SH-SY5Y (cell line): ENCODE measurements at regions not wholly inside any gene's neighbourhood (a gene's known extent, or its start where the extent isn't known, plus 50 kb on each side); places are given as distances from the start of the nearest gene placed in this dataset.

Source experiments
- GATA2 ChIP-seq: IDR thresholded peaks from 2 replicates; pipeline ENCODE4 v1.6.1; 2011; ENCODE audit warnings: mild to moderate bottlenecking, low read depth, low read length
- GATA3 ChIP-seq: IDR thresholded peaks from 2 replicates; pipeline ENCODE4 v1.6.1; 2011; ENCODE audit warnings: low read depth, mild to moderate bottlenecking, low read length, moderate library complexity

DNA sequence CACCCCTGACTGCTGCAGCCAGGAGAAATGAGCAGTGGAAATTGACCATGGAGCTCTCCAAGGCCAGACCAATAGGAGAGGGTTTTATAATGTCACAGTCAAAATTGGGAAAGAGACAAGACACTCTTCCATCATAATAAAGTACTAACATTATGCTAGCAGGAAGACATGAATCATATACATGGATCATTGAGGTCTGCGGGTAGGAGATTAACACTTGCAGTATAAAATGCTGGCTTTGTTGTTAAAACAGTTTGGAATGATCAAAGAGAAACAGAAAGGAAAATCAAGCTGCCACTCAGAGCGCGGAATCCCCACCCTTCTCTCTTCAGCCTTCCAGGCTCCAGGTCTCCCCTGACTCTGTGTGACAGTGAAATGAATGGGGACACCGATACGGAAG is 53.4 kb upstream of the CALN1 start:
- TF ChIP-seq GATA2 = no peak
- TF ChIP-seq GATA3 = no peak
